GM12892 (cell line): ENCODE measurements at regions not wholly inside any gene's neighbourhood (a gene's known extent, or its start where the extent isn't known, plus 50 kb on each side); places are given as distances from the start of the nearest gene placed in this dataset.

Experiments used
- POLR2AphosphoS5 ChIP-seq: IDR thresholded peaks from 2 replicates; pipeline ENCODE4 v1.6.1; 2011; ENCODE audit warnings: low read depth, low read length, control low read depth
- TAF1 ChIP-seq: IDR thresholded peaks from 2 replicates; pipeline ENCODE4 v1.6.1; 2011; ENCODE audit warnings: low read depth, mild to moderate bottlenecking, control low read depth, low read length, borderline replicate concordance

DNA sequence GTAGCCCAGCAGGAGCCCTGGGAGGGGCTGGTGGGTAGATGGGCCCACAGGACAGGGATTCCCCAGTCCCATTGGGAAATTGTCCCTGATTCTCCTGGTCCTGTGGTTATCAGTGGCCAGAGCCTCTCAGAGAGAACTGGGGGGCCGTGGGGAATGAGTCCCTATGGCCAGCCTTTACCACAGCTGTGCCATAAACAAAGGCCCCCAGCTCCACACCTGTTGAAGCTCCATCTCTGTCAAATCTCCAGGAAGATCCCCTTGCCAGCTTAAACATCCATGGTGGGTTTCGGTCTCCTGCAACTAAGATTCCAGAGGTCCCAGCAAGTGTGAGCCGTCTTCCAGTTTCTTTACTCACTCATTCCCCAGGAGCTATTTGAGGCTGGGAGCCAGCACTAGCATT lies 897.1 kb downstream of the LRRTM4 start:
- no peak for TF ChIP-seq TAF1
- no peak for TF ChIP-seq POLR2AphosphoS5
